IPS-NIHi7 (cell line): ENCODE measurements at regions not wholly inside any gene's neighbourhood (a gene's known extent, or its start where the extent isn't known, plus 50 kb on each side); places are given as distances from the start of the nearest gene placed in this dataset.

ENCODE experiments used
- DNase-seq: peaks from one replicate; pipeline ENCODE4 v3.0.0; 2012; ENCODE audit warnings: mixed read lengths; ENCODE audit errors: extremely low spot score

GRCh38 chr16:50881331-50881830 lies 139.5 kb downstream of the CYLD start:
- DNase-seq: no peak

GRCh38 chr16:50880926-50881325 lies 139.0 kb downstream of the CYLD start:
- DNase-seq: no peak

- DNase-seq: peak; percentile 80
Measured at GRCh38 chr16:50879873-50880695, 138.2 kb downstream of the CYLD start.

GRCh38 chr16:50878966-50879615 lies 137.2 kb downstream of the CYLD start:
- peak; percentile 60 for DNase-seq

- DNase-seq: no peak
Measured at GRCh38 chr16:50878536-50878935, 136.7 kb downstream of the CYLD start.

- no peak for DNase-seq
Measured at GRCh38 chr16:50876263-50876662, 134.4 kb downstream of the CYLD start.

GRCh38 chr16:50868577-50868976 lies 126.7 kb downstream of the CYLD start:
- DNase-seq: no peak

- no peak for DNase-seq
Measured at GRCh38 chr16:50866806-50867205, 124.9 kb downstream of the CYLD start.

GRCh38 chr16:50864386-50864785 lies 122.5 kb downstream of the CYLD start:
- DNase-seq: no peak

- DNase-seq: no peak
Measured at GRCh38 chr16:50863644-50864144, 121.8 kb downstream of the CYLD start.

GRCh38 chr16:50862818-50863643 lies 121.1 kb downstream of the CYLD start:
- DNase-seq: no peak

GRCh38 chr16:50861970-50862411 lies 120.1 kb downstream of the CYLD start:
- DNase-seq: no peak

- DNase-seq: no peak
Measured at GRCh38 chr16:50861451-50861850, 119.6 kb downstream of the CYLD start.

GRCh38 chr16:50859628-50860360 lies 117.9 kb downstream of the CYLD start:
- DNase-seq: no peak

- DNase-seq: no peak
Measured at GRCh38 chr16:50858877-50859627, 117.2 kb downstream of the CYLD start.

- no peak for DNase-seq
Measured at GRCh38 chr16:50858376-50858775, 116.5 kb downstream of the CYLD start.

- DNase-seq: no peak
Measured at GRCh38 chr16:50857881-50858280, 116.0 kb downstream of the CYLD start.

GRCh38 chr16:50856991-50857390 lies 115.1 kb downstream of the CYLD start:
- no peak for DNase-seq

GRCh38 chr16:50853329-50853728 lies 111.4 kb downstream of the CYLD start:
- no peak for DNase-seq
